ENCODE measurements at regions not wholly inside any gene's neighbourhood (a gene's known extent, or its start where the extent isn't known, plus 50 kb on each side); places are given as distances from the start of the nearest gene placed in this dataset.
"Not testable (repeated sequence)": the region's sequence is repeated elsewhere in the genome, so short reads cannot be mapped to it uniquely, and the experiment has no call there.

- H3K9me3 ChIP-seq = no peaks in the 10 kb centered on the region
- intact Hi-C loops (cut with DNase I) = no loop called here
- H3K27me3 ChIP-seq = no peaks in the 10 kb centered on the region
- H3K4me3 ChIP-seq (replicated peaks in 1 of 3) = no peak overlapping the region
- H3K27ac ChIP-seq = no peak overlapping the region
- H3K36me3 ChIP-seq = no peaks in the 10 kb centered on the region
- TF ChIP-seq CTCF (IDR thresholded peaks at IDR 0.05) = no peak
- TF ChIP-seq POLR2A (IDR thresholded peaks at IDR 0.05) = no peak
- no peak for DNase-seq
- WGBS, 2 donors = 39 to 40% methylated on average over 1 of the region's 1 CpG
- H3K4me1 ChIP-seq = no peaks in the 10 kb centered on the region
These were observed 69.0 kb upstream of the FST start for GRCh38 chr5:53411388-53411787.

GRCh38 chr5:53412499-53412898 lies 67.9 kb upstream of the FST start:
- H3K4me1 ChIP-seq; H3K9me3 ChIP-seq; intact Hi-C loops (cut with DNase I); H3K27me3 ChIP-seq; H3K4me3 ChIP-seq (replicated peaks in 1 of 3); DNase-seq; H3K36me3 ChIP-seq; H3K27ac ChIP-seq: not testable (repeated sequence)
- 93 to 94% methylated on average over 5 of the region's 5 CpGs for WGBS, 2 donors

- DNase-seq = no peak
- Histone ChIP-seq H3K36me3 (no peaks in the 10 kb centered on the region), H3K9me3 (no peaks in the 10 kb centered on the region), H3K4me1 (no peaks in the 10 kb centered on the region), H3K27ac (no peak overlapping the region), H3K27me3 (no peaks in the 10 kb centered on the region), H3K4me3 (replicated peaks in 1 of 3) (no peak overlapping the region)
- intact Hi-C loops (cut with DNase I) = no loop called here
- TF ChIP-seq POLR2A (IDR thresholded peaks at IDR 0.05) (no peak), CTCF (IDR thresholded peaks at IDR 0.05) (no peak)
These were observed 64.2 kb upstream of the FST start for GRCh38 chr5:53416144-53416738.

GRCh38 chr5:53418409-53418808 lies 62.0 kb upstream of the FST start:
- no peak for TF ChIP-seq CTCF (IDR thresholded peaks at IDR 0.05)
- TF ChIP-seq POLR2A (IDR thresholded peaks at IDR 0.05) = no peak
- intact Hi-C loops (cut with DNase I) = no loop called here

GRCh38 chr5:53418826-53419658 lies 61.4 kb upstream of the FST start:
- Histone ChIP-seq H3K9me3 (no peaks in the 10 kb centered on the region), H3K4me1 (no peaks in the 10 kb centered on the region), H3K36me3 (no peaks in the 10 kb centered on the region), H3K27ac (no peak overlapping the region), H3K27me3 (no peaks in the 10 kb centered on the region), H3K4me3 (replicated peaks in 1 of 3) (no peak overlapping the region)
- 82 to 87% methylated on average over 5 of the region's 5 CpGs for WGBS, 2 donors
- intact Hi-C loops (cut with DNase I) = no loop called here
- DNase-seq = no peak
- TF ChIP-seq POLR2A (IDR thresholded peaks at IDR 0.05) (no peak), CTCF (IDR thresholded peaks at IDR 0.05) (no peak)

More at GRCh38 chr5:53418409-53418808, 62.0 kb upstream of the FST start:
- WGBS, 2 donors = 59 to 62% methylated on average over 4 of the region's 4 CpGs
- Histone ChIP-seq H3K9me3 (no peaks in the 10 kb centered on the region), H3K36me3 (no peaks in the 10 kb centered on the region), H3K4me3 (replicated peaks in 1 of 3) (no peak overlapping the region), H3K4me1 (no peaks in the 10 kb centered on the region), H3K27me3 (no peaks in the 10 kb centered on the region), H3K27ac (no peak overlapping the region)
- no peak for DNase-seq
